ENCODE measurements at regions not wholly inside any gene's neighbourhood (a gene's known extent, or its start where the extent isn't known, plus 50 kb on each side); places are given as distances from the start of the nearest gene placed in this dataset.

DNA sequence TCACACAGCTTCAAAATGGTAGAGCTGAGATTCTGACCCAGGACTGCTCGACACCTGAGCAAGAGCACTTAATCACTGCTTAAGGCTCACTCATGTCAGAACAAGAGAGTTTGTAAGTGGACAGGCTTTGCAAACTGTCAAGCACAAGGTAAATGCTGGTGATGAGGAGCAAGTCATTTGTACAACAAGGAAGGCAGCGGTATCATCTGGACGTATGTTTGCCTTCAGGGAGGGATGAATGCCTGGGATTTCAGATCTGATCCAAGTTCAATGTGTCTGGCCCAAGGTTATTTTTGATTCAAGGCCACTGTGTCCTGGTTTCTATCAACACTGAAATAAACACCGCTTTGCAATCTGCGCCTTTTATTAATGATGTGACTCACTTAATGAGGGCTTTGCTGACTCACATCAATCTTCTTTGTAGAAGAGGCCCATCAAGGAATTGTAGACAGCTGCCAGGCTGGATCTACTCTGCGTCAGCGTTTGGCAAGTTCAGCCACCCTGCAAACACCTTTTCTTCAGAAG lies 174.4 kb upstream of the HS3ST3A1 start:
- CTCF ChIA-PET, result no interaction called here
- peaks cover 0 to 26% (median 12%) of the 10 kb centered on the region in 11 donors for H3K9me3 Mint-ChIP-seq
- ATAC-seq (no peak), DNase-seq (no peak)
- Histone ChIP-seq H3K4me3 (ENCODE audit: low read length) (no peak overlapping the region), H3K36me3 (ENCODE audit: control insufficient read depth in 2 of 3, insufficient read depth in 3 of 3, low read length in 3 of 3) (no peaks in the 10 kb centered on the region), H3K27ac (ENCODE audit: low read depth, low read length) (no peak overlapping the region), H3K9me3 (ENCODE audit: control insufficient read depth in 2 of 3, low read length in 3 of 3) (no peaks in the 10 kb centered on the region), H3K4me1 (ENCODE audit: control insufficient read depth in 2 of 2, insufficient read depth in 2 of 2, low read length in 2 of 2) (no peaks in the 10 kb centered on the region), H3K27me3 (ENCODE audit: control insufficient read depth in 2 of 2, insufficient read depth in 2 of 2, low read length in 2 of 2) (no peaks in the 10 kb centered on the region)
- H3K4me1 Mint-ChIP-seq, result no peaks in the 10 kb centered on the region
- H3K27me3 Mint-ChIP-seq, result no peaks in the 10 kb centered on the region
- POLR2A ChIA-PET, result no interaction called here
- no peak overlapping the region for H3K4me3 Mint-ChIP-seq
- intact Hi-C loops (cut with micrococcal nuclease), result no loop called here
- peaks cover 7 to 38% (median 25%) of the 10 kb centered on the region in 5 donors for H3K36me3 Mint-ChIP-seq
- H3K27ac Mint-ChIP-seq, result no peak overlapping the region

DNA sequence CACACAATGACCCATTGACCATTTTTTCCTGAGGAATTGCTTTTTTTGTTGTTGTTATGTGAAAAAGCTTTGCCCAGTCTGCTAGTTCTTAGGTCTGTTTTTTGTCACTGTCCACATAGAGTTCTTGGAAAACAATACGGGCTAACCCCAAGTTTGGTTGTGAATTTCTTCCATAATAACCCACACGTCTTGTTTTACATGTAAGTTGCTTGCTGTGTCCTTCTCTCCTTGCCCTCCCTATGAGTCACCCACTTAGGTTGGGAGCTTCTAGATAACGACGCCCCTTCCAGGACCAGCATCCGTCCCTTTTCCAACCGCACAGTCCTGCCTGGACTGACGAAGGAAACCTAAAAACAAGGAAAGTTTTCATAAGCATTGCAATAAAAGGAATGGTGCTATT lies 175.3 kb upstream of the HS3ST3A1 start:
- Histone ChIP-seq H3K36me3 (ENCODE audit: control insufficient read depth in 2 of 3, insufficient read depth in 3 of 3, low read length in 3 of 3) (no peaks in the 10 kb centered on the region), H3K4me1 (ENCODE audit: control insufficient read depth in 2 of 2, insufficient read depth in 2 of 2, low read length in 2 of 2) (no peaks in the 10 kb centered on the region), H3K9me3 (ENCODE audit: control insufficient read depth in 2 of 3, low read length in 3 of 3) (no peaks in the 10 kb centered on the region), H3K27ac (ENCODE audit: low read depth, low read length) (no peak overlapping the region), H3K4me3 (ENCODE audit: low read length) (no peak overlapping the region), H3K27me3 (ENCODE audit: control insufficient read depth in 2 of 2, insufficient read depth in 2 of 2, low read length in 2 of 2) (no peaks in the 10 kb centered on the region)
- H3K9me3 Mint-ChIP-seq, result peaks cover 0 to 23% (median 11%) of the 10 kb centered on the region in 11 donors
- H3K36me3 Mint-ChIP-seq, result peaks cover 7 to 35% (median 25%) of the 10 kb centered on the region in 5 donors
- intact Hi-C loops (cut with micrococcal nuclease), result no loop called here
- H3K27ac Mint-ChIP-seq, result peak overlapping the region in 1 of 9 donors; percentile 70
- ChIA-PET CTCF (no interaction called here), POLR2A (no interaction called here)
- no peak overlapping the region for H3K4me3 Mint-ChIP-seq
- no peaks in the 10 kb centered on the region for H3K27me3 Mint-ChIP-seq
- DNase-seq, result no peak
- no peaks in the 10 kb centered on the region for H3K4me1 Mint-ChIP-seq
- ATAC-seq, result no peak

DNA sequence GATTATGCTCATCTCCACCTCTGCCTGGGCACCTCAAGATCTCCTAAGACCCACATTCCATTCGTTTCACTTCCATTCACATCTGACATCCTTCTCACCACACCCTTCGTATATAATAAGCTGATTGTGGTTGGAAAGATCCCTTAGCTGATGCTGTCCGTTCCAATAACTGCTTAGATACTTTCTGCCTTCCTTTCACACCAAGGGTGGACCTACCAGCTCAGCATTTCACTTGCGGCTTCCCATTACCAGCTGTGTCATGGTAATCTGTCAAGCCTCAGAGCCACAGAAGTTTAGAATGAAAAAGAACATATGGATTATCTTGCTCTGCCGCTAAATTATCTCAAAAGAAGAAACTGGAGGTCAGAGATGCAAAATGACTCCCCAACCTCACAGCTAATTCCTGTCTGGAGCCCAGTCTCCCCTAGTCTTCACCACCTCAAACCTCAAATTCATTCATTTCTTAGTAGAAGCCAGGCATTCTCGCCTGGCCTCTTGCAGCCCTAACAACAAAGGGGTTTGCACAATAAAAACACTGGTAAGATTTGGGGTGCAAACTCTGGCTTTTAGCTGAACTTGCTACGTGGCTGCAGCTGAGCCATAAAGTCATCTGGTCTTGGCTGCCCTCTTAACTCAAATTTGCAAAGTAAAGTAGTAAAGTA lies 182.8 kb upstream of the HS3ST3A1 start:
- no peaks in the 10 kb centered on the region for H3K9me3 ChIP-seq (ENCODE audit: control insufficient read depth in 2 of 3, low read length in 3 of 3)
- no peak overlapping the region for H3K27ac Mint-ChIP-seq
- H3K27me3 ChIP-seq (ENCODE audit: control insufficient read depth in 2 of 2, insufficient read depth in 2 of 2, low read length in 2 of 2), result no peaks in the 10 kb centered on the region
- CTCF ChIA-PET, result interaction anchor here (0.6 kb wide), 1 partner anchor 677 kb away, joined by 3 read pairs; no protein-coding TSS in a partner anchor
- H3K4me3 Mint-ChIP-seq, result no peak overlapping the region
- no peaks in the 10 kb centered on the region for H3K27me3 Mint-ChIP-seq
- no peak overlapping the region for H3K4me3 ChIP-seq (ENCODE audit: low read length)
- POLR2A ChIA-PET, result no interaction called here
- peaks cover 0 to 10% (median 8%) of the 10 kb centered on the region in 5 donors for H3K36me3 Mint-ChIP-seq
- ATAC-seq, result no peak
- H3K27ac ChIP-seq (ENCODE audit: low read depth, low read length), result no peak overlapping the region
- H3K9me3 Mint-ChIP-seq, result peaks cover 0 to 8% (median 4%) of the 10 kb centered on the region in 11 donors
- no peaks in the 10 kb centered on the region for H3K36me3 ChIP-seq (ENCODE audit: control insufficient read depth in 2 of 3, insufficient read depth in 3 of 3, low read length in 3 of 3)
- DNase-seq, result no peak
- intact Hi-C loops (cut with micrococcal nuclease), result no loop called here
- H3K4me1 ChIP-seq (ENCODE audit: control insufficient read depth in 2 of 2, insufficient read depth in 2 of 2, low read length in 2 of 2), result no peaks in the 10 kb centered on the region
- no peaks in the 10 kb centered on the region for H3K4me1 Mint-ChIP-seq

DNA sequence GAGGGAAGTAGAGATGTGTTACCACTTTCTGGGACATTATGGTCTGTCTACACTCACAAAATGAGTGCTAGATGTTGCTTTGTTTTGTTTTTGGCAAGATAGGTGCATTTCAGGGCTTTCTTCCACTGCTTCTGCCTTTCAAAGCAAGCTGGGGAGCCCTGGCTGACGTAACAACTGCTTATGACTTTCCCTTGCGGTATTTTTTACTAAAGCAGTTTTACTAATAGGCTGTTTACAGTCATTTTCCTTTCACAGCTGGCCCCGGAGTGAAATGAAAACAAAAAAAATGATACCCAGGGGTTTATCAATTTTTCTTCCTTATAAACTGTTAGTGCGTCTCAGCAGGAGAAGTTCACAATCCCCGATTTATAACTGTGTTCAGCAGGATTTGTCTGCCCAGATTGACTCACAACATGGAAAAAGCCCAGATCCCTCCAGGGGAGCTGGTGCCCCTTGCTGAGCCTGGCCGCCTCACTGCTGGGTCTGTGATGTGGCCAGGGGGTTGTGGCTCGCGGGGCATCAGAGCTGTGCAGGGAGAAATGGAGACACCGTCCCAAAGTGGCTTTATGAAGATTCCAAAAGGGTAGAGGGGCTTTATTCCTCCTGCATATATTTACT lies 184.4 kb upstream of the HS3ST3A1 start:
- Histone ChIP-seq H3K27ac (ENCODE audit: low read depth, low read length) (no peak overlapping the region), H3K4me3 (ENCODE audit: low read length) (no peak overlapping the region), H3K27me3 (ENCODE audit: control insufficient read depth in 2 of 2, insufficient read depth in 2 of 2, low read length in 2 of 2) (peaks cover 0 to 3% of the 10 kb centered on the region in 2 donors), H3K36me3 (ENCODE audit: control insufficient read depth in 2 of 3, insufficient read depth in 3 of 3, low read length in 3 of 3) (no peaks in the 10 kb centered on the region), H3K9me3 (ENCODE audit: control insufficient read depth in 2 of 3, low read length in 3 of 3) (no peaks in the 10 kb centered on the region), H3K4me1 (ENCODE audit: control insufficient read depth in 2 of 2, insufficient read depth in 2 of 2, low read length in 2 of 2) (no peaks in the 10 kb centered on the region)
- peaks cover 0 to 3% (median 0%) of the 10 kb centered on the region in 11 donors for H3K9me3 Mint-ChIP-seq
- DNase-seq (no peak), ATAC-seq (no peak)
- H3K36me3 Mint-ChIP-seq, result peaks cover 0 to 9% (median 5%) of the 10 kb centered on the region in 5 donors
- no peaks in the 10 kb centered on the region for H3K4me1 Mint-ChIP-seq
- ChIA-PET CTCF (interaction anchor here (1.0 kb wide), 1 partner anchor 994 kb away, joined by 3 read pairs; no protein-coding TSS in a partner anchor), POLR2A (interaction anchor here (0.6 kb wide), 1 partner anchor 493 kb away, joined by 3 read pairs; no protein-coding TSS in a partner anchor)
- intact Hi-C loops (cut with micrococcal nuclease), result no loop called here
- H3K27me3 Mint-ChIP-seq, result no peaks in the 10 kb centered on the region
- no peak overlapping the region for H3K27ac Mint-ChIP-seq
- H3K4me3 Mint-ChIP-seq, result no peak overlapping the region

DNA sequence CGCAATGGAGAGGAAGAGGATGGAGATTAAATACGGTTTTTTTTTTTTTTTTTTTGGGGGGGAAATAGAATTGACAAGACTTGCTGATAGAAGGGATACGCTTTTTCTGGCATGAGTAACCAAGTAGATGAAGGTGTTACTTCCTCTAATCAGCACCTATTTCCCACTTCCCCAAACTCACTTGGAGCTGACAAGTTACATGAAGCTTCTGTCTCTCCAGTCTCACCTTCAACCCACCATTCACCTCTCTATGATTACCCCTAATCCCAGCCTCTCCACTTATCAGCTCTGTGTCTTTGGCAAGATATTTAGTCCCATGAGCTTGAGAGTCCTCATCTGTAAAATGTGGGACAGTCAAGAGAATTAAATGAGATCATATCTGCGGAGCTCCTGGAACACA lies 185.9 kb upstream of the HS3ST3A1 start:
- DNase-seq, result no peak
- Histone ChIP-seq H3K9me3 (ENCODE audit: control insufficient read depth in 2 of 3, low read length in 3 of 3) (no peaks in the 10 kb centered on the region), H3K27ac (ENCODE audit: low read depth, low read length) (no peak overlapping the region), H3K27me3 (ENCODE audit: control insufficient read depth in 2 of 2, insufficient read depth in 2 of 2, low read length in 2 of 2) (peaks cover 0 to 3% of the 10 kb centered on the region in 2 donors), H3K4me3 (ENCODE audit: low read length) (no peak overlapping the region), H3K36me3 (ENCODE audit: control insufficient read depth in 2 of 3, insufficient read depth in 3 of 3, low read length in 3 of 3) (no peaks in the 10 kb centered on the region), H3K4me1 (ENCODE audit: control insufficient read depth in 2 of 2, insufficient read depth in 2 of 2, low read length in 2 of 2) (no peaks in the 10 kb centered on the region)
- ChIA-PET POLR2A (no interaction called here), CTCF (no interaction called here)
- no peak for ATAC-seq
- Mint-ChIP-seq H3K9me3 (peaks cover 0 to 3% (median 0%) of the 10 kb centered on the region in 11 donors), H3K4me1 (no peaks in the 10 kb centered on the region), H3K27ac (peak overlapping the region in 1 of 9 donors; percentile 10), H3K27me3 (no peaks in the 10 kb centered on the region), H3K4me3 (no peak overlapping the region), H3K36me3 (peaks cover 0 to 13% (median 5%) of the 10 kb centered on the region in 5 donors)
- intact Hi-C loops (cut with micrococcal nuclease), result no loop called here

DNA sequence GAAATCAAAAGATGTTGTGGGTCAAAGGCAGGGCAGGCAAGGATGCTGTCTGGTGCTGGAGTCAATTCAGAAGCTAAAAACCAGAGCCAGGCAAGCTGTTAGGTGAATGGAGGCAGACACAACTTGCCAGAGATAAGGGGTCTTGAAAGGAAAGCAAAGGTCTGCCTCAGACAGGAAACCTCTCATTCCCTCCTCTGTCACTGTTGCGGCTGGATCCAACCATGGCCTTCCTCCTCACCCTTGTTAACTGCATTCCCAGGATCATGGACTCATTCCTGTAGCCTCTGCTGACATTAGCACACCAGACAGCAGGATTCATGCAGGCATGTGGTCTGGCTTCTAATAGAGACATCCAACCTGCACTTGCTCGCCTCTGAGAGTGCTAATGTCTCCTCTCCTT lies 186.7 kb upstream of the HS3ST3A1 start:
- ChIA-PET POLR2A (no interaction called here), CTCF (no interaction called here)
- H3K36me3 Mint-ChIP-seq, result peaks cover 0 to 13% (median 5%) of the 10 kb centered on the region in 5 donors
- no peaks in the 10 kb centered on the region for H3K27me3 Mint-ChIP-seq
- Histone ChIP-seq H3K4me1 (ENCODE audit: control insufficient read depth in 2 of 2, insufficient read depth in 2 of 2, low read length in 2 of 2) (no peaks in the 10 kb centered on the region), H3K27ac (ENCODE audit: low read depth, low read length) (no peak overlapping the region), H3K36me3 (ENCODE audit: control insufficient read depth in 2 of 3, insufficient read depth in 3 of 3, low read length in 3 of 3) (no peaks in the 10 kb centered on the region), H3K4me3 (ENCODE audit: low read length) (no peak overlapping the region), H3K27me3 (ENCODE audit: control insufficient read depth in 2 of 2, insufficient read depth in 2 of 2, low read length in 2 of 2) (peaks cover 0 to 3% of the 10 kb centered on the region in 2 donors), H3K9me3 (ENCODE audit: control insufficient read depth in 2 of 3, low read length in 3 of 3) (no peaks in the 10 kb centered on the region)
- H3K27ac Mint-ChIP-seq, result no peak overlapping the region
- intact Hi-C loops (cut with micrococcal nuclease), result no loop called here
- H3K9me3 Mint-ChIP-seq, result peaks cover 0 to 3% (median 0%) of the 10 kb centered on the region in 11 donors
- no peak for DNase-seq
- no peak overlapping the region for H3K4me3 Mint-ChIP-seq
- no peak for ATAC-seq
- no peaks in the 10 kb centered on the region for H3K4me1 Mint-ChIP-seq

Data from naive thymus-derived CD4-positive, alpha-beta T cell (primary cell).